ENCODE measurements at regions not wholly inside any gene's neighbourhood (a gene's known extent, or its start where the extent isn't known, plus 50 kb on each side); places are given as distances from the start of the nearest gene placed in this dataset.

DNA sequence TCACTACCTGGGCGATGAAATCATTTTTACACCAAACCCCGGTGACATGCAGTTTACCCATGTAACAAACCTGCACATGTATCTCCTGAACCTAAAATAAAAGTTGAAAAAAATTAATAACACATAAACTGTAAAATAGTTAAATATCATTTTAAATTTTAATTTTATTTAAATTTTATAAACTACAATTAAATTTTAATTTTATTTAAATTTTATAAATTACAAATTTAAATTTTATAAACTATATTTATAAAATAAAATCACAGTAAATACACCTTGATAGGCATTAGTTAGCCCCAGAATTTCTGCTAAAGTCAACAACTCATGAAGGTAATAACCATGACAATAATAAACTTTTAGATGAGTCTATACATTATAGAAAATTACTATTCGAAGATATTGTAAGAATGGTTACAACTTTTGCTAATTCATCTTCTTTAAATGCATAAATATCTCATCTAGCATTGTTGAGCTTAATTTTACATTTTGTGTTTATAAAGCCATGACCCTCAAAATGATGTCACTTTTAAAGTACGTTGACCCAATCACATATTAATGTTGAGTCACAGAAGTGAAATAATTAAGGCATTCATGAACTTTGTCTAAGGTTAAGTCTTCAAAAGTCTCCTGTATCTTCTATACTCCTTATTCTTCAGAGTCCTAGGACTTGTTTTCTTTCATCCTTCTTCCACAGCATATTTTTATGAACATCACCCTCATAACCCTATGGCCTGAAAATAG lies 755.8 kb upstream of the LCORL start:
- Histone ChIP-seq H3K9me3 (peaks cover 0 to 14% (median 3%) of the 10 kb centered on the region in 4 donors), H3K27ac (no peak overlapping the region), H3K27me3 (no peaks in the 10 kb centered on the region), H3K4me3 (no peak overlapping the region), H3K4me1 (no peaks in the 10 kb centered on the region), H3K36me3 (no peaks in the 10 kb centered on the region)
- 59 to 65% (median 62%) methylated on average over 4 of the region's 4 CpGs for WGBS, 5 donors
- no peak for TF ChIP-seq EP300 (IDR thresholded peaks at IDR 0.05)
- TF ChIP-seq, protein P1, sequence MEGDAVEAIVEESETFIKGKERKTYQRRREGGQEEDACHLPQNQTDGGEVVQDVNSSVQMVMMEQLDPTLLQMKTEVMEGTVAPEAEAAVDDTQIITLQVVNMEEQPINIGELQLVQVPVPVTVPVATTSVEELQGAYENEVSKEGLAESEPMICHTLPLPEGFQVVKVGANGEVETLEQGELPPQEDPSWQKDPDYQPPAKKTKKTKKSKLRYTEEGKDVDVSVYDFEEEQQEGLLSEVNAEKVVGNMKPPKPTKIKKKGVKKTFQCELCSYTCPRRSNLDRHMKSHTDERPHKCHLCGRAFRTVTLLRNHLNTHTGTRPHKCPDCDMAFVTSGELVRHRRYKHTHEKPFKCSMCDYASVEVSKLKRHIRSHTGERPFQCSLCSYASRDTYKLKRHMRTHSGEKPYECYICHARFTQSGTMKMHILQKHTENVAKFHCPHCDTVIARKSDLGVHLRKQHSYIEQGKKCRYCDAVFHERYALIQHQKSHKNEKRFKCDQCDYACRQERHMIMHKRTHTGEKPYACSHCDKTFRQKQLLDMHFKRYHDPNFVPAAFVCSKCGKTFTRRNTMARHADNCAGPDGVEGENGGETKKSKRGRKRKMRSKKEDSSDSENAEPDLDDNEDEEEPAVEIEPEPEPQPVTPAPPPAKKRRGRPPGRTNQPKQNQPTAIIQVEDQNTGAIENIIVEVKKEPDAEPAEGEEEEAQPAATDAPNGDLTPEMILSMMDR (IDR thresholded peaks at IDR 0.05): no peak
- no peak for TF ChIP-seq POLR2A (IDR thresholded peaks at IDR 0.05)
- TF ChIP-seq POLR2AphosphoS5 (IDR thresholded peaks at IDR 0.05): no peak
- DNase-seq: no peak
- intact Hi-C loops (cut with DNase I; ENCODE audit: low total_unique reads): no loop called here

DNA sequence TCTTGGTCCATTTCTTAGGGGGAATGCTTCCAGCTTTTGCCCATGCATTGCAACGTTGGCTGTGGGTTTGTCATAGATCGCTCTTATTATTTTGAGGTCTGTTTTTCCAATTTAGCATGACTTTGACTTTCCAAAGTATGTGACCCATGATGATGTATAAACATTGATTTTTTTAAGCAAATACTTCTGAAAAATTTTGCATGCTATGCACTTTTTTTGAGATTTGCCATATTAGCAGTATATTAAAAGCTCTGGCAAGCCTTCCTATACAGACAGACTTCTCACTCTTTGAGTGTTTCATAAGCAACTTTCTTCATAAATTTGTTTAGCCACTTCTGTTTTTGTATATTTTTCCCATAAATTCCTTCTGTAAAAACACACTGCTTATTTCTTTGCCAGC lies 746.4 kb upstream of the LCORL start:
- 76 to 89% (median 84%) methylated on average over 2 of the region's 2 CpGs for WGBS, 5 donors
- no peak for DNase-seq
- Histone ChIP-seq H3K36me3 (no peaks in the 10 kb centered on the region), H3K27ac (no peak overlapping the region), H3K4me3 (no peak overlapping the region), H3K9me3 (peaks cover 0 to 5% (median 0%) of the 10 kb centered on the region in 4 donors), H3K4me1 (no peaks in the 10 kb centered on the region), H3K27me3 (no peaks in the 10 kb centered on the region)
- TF ChIP-seq, protein P1 (IDR thresholded peaks at IDR 0.05): no peak
- intact Hi-C loops (cut with DNase I; ENCODE audit: low total_unique reads): no loop called here

DNA sequence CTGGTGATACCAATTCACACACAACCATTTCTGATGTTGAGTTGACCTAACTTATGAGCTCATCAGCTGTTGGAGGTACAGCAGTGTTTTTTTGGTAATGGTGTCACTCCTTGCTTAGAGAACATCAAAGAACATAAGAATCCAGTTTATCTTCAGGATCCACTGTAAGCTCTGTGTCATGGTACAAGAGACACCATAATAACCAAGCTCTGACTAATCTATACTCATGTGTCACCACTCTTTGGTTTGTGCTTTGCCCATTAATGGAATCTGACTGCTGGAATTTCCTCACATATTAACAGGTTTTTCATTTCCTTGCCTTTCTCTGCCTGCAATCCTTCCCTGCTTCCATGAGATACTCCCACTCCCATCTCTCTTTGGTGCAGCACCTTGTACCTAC lies 735.1 kb upstream of the LCORL start:
- intact Hi-C loops (cut with DNase I; ENCODE audit: low total_unique reads): no loop called here
- no peaks in the 10 kb centered on the region for H3K4me1 ChIP-seq
- no peak overlapping the region for H3K27ac ChIP-seq
- DNase-seq: no peak
- H3K27me3 ChIP-seq: no peaks in the 10 kb centered on the region
- H3K4me3 ChIP-seq: no peak overlapping the region
- H3K36me3 ChIP-seq: no peaks in the 10 kb centered on the region
- TF ChIP-seq EP300 (IDR thresholded peaks at IDR 0.05) (no peak), POLR2AphosphoS5 (IDR thresholded peaks at IDR 0.05) (no peak), POLR2A (IDR thresholded peaks at IDR 0.05) (no peak)
- TF ChIP-seq, protein P1 (IDR thresholded peaks at IDR 0.05): no peak
- H3K9me3 ChIP-seq: peaks cover 0 to 6% (median 0%) of the 10 kb centered on the region in 4 donors

DNA sequence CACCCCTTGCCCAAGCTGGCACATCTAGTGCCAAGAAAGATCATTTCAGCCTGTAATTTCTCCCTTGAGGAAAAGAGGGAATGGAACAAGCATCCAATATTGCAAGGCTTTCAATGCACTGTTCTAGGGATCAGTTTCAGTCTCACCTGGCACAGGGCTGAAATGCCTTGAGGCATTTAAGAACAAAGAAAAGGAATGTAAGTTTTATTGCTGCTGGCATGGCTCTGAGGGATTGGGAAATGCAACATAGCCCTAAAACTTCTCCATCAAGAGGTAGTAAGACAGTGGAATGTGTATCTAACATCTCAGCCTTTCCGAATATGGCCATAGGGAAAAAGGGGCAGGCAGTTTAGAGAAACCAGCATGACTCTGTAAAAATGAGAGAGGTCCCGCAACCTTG lies 732.6 kb upstream of the LCORL start:
- TF ChIP-seq EP300 (IDR thresholded peaks at IDR 0.05) (no peak), POLR2AphosphoS5 (IDR thresholded peaks at IDR 0.05) (no peak), POLR2A (IDR thresholded peaks at IDR 0.05) (no peak)
- TF ChIP-seq, protein P1 (IDR thresholded peaks at IDR 0.05): no peak
- 74 to 97% (median 86%) methylated on average over 2 of the region's 2 CpGs for WGBS, 5 donors
- H3K36me3 ChIP-seq: no peaks in the 10 kb centered on the region
- no peak for DNase-seq
- no peaks in the 10 kb centered on the region for H3K27me3 ChIP-seq
- H3K9me3 ChIP-seq: peaks cover 0 to 6% (median 0%) of the 10 kb centered on the region in 4 donors
- H3K27ac ChIP-seq: no peak overlapping the region
- intact Hi-C loops (cut with DNase I; ENCODE audit: low total_unique reads): no loop called here
- no peaks in the 10 kb centered on the region for H3K4me1 ChIP-seq
- H3K4me3 ChIP-seq: no peak overlapping the region
